ENCODE measurements at regions not wholly inside any gene's neighbourhood (a gene's known extent, or its start where the extent isn't known, plus 50 kb on each side); places are given as distances from the start of the nearest gene placed in this dataset.

- DNase-seq (ENCODE audit: low read depth in 2 of 2) = no peak
These were observed 296.5 kb upstream of the THSD7B start for GRCh38 chr2:136468799-136469369.

- no peak for DNase-seq (ENCODE audit: low read depth in 2 of 2)
These were observed 312.8 kb upstream of the THSD7B start for GRCh38 chr2:136452528-136452927.

- DNase-seq (ENCODE audit: low read depth in 2 of 2) = no peak
These were observed 316.2 kb upstream of the THSD7B start for GRCh38 chr2:136448986-136449780.

- DNase-seq (ENCODE audit: low read depth in 2 of 2) = no peak
These were observed 316.9 kb upstream of the THSD7B start for GRCh38 chr2:136448432-136448831.

GRCh38 chr2:136444323-136444722 is 321.0 kb upstream of the THSD7B start:
- DNase-seq (ENCODE audit: low read depth in 2 of 2) = no peak

- no peak for DNase-seq (ENCODE audit: low read depth in 2 of 2)
These were observed 321.7 kb upstream of the THSD7B start for GRCh38 chr2:136443661-136444060.

- DNase-seq (ENCODE audit: low read depth in 2 of 2) = no peak
These were observed 323.2 kb upstream of the THSD7B start for GRCh38 chr2:136441979-136442714.

GRCh38 chr2:136439064-136439676 is 321.2 kb upstream of the CXCR4 start:
- no peak for DNase-seq (ENCODE audit: low read depth in 2 of 2)

- DNase-seq (ENCODE audit: low read depth in 2 of 2) = no peak
These were observed 319.5 kb upstream of the CXCR4 start for GRCh38 chr2:136437461-136437860.

GRCh38 chr2:136436936-136437335 is 319.0 kb upstream of the CXCR4 start:
- DNase-seq (ENCODE audit: low read depth in 2 of 2) = no peak

GRCh38 chr2:136434251-136434715 is 316.3 kb upstream of the CXCR4 start:
- no peak for DNase-seq (ENCODE audit: low read depth in 2 of 2)

GRCh38 chr2:136433261-136433660 is 315.3 kb upstream of the CXCR4 start:
- no peak for DNase-seq (ENCODE audit: low read depth in 2 of 2)

GRCh38 chr2:136424112-136424511 is 306.2 kb upstream of the CXCR4 start:
- DNase-seq (ENCODE audit: low read depth in 2 of 2) = no peak

- DNase-seq (ENCODE audit: low read depth in 2 of 2) = peak; percentile 56 to 66
These were observed 305.6 kb upstream of the CXCR4 start for GRCh38 chr2:136423516-136423996.

GRCh38 chr2:136422512-136422911 is 304.6 kb upstream of the CXCR4 start:
- DNase-seq (ENCODE audit: low read depth in 2 of 2) = no peak

- DNase-seq (ENCODE audit: low read depth in 2 of 2) = no peak
These were observed 302.4 kb upstream of the CXCR4 start for GRCh38 chr2:136420346-136420745.

GRCh38 chr2:136411946-136412345 is 294.0 kb upstream of the CXCR4 start:
- DNase-seq (ENCODE audit: low read depth in 2 of 2) = no peak

- no peak for DNase-seq (ENCODE audit: low read depth in 2 of 2)
These were observed 292.7 kb upstream of the CXCR4 start for GRCh38 chr2:136410673-136411072.

- no peak for DNase-seq (ENCODE audit: low read depth in 2 of 2)
These were observed 290.8 kb upstream of the CXCR4 start for GRCh38 chr2:136408795-136409194.

GRCh38 chr2:136407952-136408318 is 290.0 kb upstream of the CXCR4 start:
- no peak for DNase-seq (ENCODE audit: low read depth in 2 of 2)

- no peak for DNase-seq (ENCODE audit: low read depth in 2 of 2)
These were observed 289.4 kb upstream of the CXCR4 start for GRCh38 chr2:136407117-136407951.
